ENCODE measurements at regions not wholly inside any gene's neighbourhood (a gene's known extent, or its start where the extent isn't known, plus 50 kb on each side); places are given as distances from the start of the nearest gene placed in this dataset.

DNA sequence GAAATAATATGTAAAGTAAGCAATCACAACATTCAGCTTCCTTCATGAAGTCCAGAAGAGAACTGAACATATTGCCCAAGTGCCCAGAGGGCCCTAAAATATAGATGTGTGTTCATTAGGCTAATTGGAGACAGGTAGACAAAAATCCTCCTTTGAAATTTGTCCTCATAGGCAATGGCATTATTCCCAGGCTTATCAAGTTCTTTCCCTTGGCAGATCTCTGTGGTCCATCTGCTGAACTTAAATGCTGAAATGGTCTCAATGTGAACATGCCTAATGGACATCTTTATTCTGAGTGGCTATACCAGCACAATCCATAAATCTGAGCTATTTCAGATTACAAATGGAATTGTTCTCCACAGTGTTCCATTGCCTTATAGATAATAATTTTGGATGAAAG is 79.0 kb upstream of the BMP5 start:
- DNase-seq (ENCODE audit: low read depth) = no peak
- Histone ChIP-seq H3K4me3 (ENCODE audit: low read depth, low read length) (no peak overlapping the region), H3K27me3 (ENCODE audit: control insufficient read depth, insufficient read depth, low read length) (no peaks in the 10 kb centered on the region; the same call in 1 of the 2 replicates), H3K36me3 (ENCODE audit: control insufficient read depth, insufficient read depth, low read length) (no peaks in the 10 kb centered on the region)
- TF ChIP-seq, protein P1, sequence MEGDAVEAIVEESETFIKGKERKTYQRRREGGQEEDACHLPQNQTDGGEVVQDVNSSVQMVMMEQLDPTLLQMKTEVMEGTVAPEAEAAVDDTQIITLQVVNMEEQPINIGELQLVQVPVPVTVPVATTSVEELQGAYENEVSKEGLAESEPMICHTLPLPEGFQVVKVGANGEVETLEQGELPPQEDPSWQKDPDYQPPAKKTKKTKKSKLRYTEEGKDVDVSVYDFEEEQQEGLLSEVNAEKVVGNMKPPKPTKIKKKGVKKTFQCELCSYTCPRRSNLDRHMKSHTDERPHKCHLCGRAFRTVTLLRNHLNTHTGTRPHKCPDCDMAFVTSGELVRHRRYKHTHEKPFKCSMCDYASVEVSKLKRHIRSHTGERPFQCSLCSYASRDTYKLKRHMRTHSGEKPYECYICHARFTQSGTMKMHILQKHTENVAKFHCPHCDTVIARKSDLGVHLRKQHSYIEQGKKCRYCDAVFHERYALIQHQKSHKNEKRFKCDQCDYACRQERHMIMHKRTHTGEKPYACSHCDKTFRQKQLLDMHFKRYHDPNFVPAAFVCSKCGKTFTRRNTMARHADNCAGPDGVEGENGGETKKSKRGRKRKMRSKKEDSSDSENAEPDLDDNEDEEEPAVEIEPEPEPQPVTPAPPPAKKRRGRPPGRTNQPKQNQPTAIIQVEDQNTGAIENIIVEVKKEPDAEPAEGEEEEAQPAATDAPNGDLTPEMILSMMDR (IDR thresholded peaks at IDR 0.05; ENCODE audit: insufficient read depth, low read depth, low read length) = no peak
- ChIA-PET CTCF (interaction anchor here (1.0 to 5.2 kb wide), 5 partner anchors 16 to 512 kb away, joined by 3 to 44 read pairs (median 4); no protein-coding TSS in a partner anchor), POLR2A (no interaction called here)

DNA sequence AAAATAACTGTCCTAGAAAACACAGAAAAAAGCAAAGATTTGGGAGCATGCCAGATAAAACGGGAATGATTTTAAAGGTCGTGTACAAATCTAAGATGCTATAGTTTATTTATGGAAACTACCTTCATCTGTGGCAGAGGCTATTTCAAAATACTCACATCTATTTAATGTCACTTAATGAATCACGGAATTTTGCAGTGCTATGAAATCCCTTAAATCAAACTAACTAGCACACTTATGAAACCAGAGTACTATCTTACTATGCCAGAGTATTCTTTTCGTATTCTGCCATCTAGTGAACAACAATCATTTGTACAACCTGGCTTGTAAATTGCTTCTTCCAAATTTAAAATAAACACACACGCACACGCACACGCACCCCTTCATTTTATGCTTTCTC is 77.9 kb upstream of the BMP5 start:
- Histone ChIP-seq H3K4me3 (ENCODE audit: low read depth, low read length) (no peak overlapping the region), H3K27me3 (ENCODE audit: control insufficient read depth, insufficient read depth, low read length) (no peaks in the 10 kb centered on the region; the same call in 1 of the 2 replicates), H3K36me3 (ENCODE audit: control insufficient read depth, insufficient read depth, low read length) (no peaks in the 10 kb centered on the region)
- ChIA-PET POLR2A (no interaction called here), CTCF (interaction anchor here (0.6 to 5.2 kb wide), 7 partner anchors 337 to 677 kb away, joined by 3 to 44 read pairs (median 5); no protein-coding TSS in a partner anchor)
- DNase-seq (ENCODE audit: low read depth) = peak; percentile 30
- TF ChIP-seq, protein P1 (IDR thresholded peaks at IDR 0.05; ENCODE audit: insufficient read depth, low read depth, low read length) = peak; percentile 47; the same call in 1 of the 2 replicates

DNA sequence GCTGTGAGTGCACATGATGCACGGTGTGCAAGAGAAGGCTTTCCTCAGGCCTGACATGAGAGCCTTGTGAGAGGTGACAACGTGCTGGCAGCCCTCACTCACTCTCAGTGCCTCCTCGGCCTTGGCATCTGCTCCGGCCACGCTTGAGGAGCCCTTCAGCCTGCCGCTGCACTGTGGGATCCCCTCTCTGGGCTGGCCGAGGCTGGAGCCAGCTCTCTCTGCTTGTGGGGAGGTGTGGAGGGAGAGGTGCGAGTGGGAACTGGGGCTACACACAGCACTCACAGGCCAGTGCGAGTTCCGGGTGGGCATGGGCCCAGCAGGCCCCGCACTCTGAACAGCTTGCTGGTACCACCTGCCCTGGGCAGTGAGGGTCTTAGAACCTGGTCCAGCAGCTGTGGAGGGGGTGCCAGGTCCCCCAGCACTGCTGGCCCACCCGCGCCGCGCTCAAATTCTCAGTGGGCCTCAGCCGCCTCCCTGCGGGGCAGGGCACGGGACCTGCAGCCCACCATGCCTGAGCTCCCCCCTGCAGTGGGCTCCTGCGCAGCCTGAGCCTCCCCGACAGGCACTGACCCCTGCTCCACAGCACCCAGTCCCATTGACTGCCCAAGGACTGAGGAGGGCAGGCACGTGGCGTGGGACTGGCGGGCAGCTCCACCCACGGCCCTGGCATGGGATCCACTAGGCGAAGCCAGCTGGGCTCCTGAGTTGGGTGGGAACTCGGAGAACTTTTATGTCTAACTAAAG is 74.9 kb upstream of the BMP5 start:
- no peak for DNase-seq (ENCODE audit: low read depth)
- no peaks in the 10 kb centered on the region; the same call in 1 of the 2 replicates for H3K27me3 ChIP-seq (ENCODE audit: control insufficient read depth, insufficient read depth, low read length)
- ChIA-PET CTCF (interaction anchor here (0.7 to 2.4 kb wide), 8 partner anchors 9 to 507 kb away, joined by 3 to 9 read pairs (median 3); no protein-coding TSS in a partner anchor), POLR2A (no interaction called here)
- TF ChIP-seq, protein P1 (IDR thresholded peaks at IDR 0.05; ENCODE audit: insufficient read depth, low read depth, low read length) = no peak
- H3K36me3 ChIP-seq (ENCODE audit: control insufficient read depth, insufficient read depth, low read length) = no peaks in the 10 kb centered on the region
- H3K4me3 ChIP-seq (ENCODE audit: low read depth, low read length) = no peak overlapping the region

DNA sequence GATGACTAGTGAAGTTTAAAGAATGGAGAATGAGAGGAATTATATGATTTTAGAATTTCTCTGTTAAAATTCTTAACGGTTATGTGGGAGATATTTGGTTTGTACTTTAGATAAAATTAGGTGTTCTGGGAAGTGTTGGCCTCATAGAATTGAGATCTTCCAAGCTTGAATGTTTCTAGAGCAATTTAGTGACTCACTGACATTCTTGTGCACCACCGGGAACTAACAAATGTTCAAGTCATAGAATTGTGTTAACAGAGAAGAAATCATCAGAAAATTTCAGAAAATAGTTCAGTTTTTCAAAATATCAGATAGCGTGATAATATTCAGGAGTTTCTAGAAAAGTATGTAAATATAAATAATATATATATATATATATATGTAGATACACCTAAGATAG is 67.9 kb upstream of the BMP5 start:
- Histone ChIP-seq H3K36me3 (ENCODE audit: control insufficient read depth, insufficient read depth, low read length) (no peaks in the 10 kb centered on the region), H3K27me3 (ENCODE audit: control insufficient read depth, insufficient read depth, low read length) (no peaks in the 10 kb centered on the region), H3K4me3 (ENCODE audit: low read depth, low read length) (no peak overlapping the region)
- TF ChIP-seq, protein P1 (IDR thresholded peaks at IDR 0.05; ENCODE audit: insufficient read depth, low read depth, low read length) = no peak
- ChIA-PET POLR2A (no interaction called here), CTCF (no interaction called here)
- no peak for DNase-seq (ENCODE audit: low read depth)

DNA sequence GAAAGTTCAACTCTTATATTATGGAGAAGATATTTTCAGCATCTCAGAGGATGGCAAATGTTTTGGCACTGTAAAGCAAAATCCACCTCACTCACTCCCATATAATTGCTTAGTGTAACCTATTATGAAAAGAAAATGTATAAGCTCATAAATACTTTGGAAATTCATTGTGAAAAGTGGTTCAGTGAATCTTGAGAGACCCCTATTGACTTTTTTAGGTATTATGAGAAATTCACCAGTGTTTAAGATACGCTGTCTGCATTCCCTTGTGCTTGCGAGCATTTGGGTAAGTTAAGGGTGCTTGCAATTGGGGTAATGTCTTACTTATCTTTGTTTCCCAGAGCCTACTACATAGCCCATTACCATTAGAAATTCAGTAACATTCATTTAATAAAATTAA is 66.3 kb upstream of the BMP5 start:
- TF ChIP-seq, protein P1 (IDR thresholded peaks at IDR 0.05; ENCODE audit: insufficient read depth, low read depth, low read length) = 0 out of 2 replicates have a peak, but pooled peaks have one; percentile 9
- ChIA-PET CTCF (interaction anchor here (1.5 to 2.5 kb wide), 3 partner anchors 10 to 495 kb away, joined by 5 to 8 read pairs (median 7); no protein-coding TSS in a partner anchor), POLR2A (no interaction called here)
- H3K27me3 ChIP-seq (ENCODE audit: control insufficient read depth, insufficient read depth, low read length) = no peaks in the 10 kb centered on the region
- no peaks in the 10 kb centered on the region for H3K36me3 ChIP-seq (ENCODE audit: control insufficient read depth, insufficient read depth, low read length)
- DNase-seq (ENCODE audit: low read depth) = no peak
- H3K4me3 ChIP-seq (ENCODE audit: low read depth, low read length) = no peak overlapping the region

Data from BJ (cell line).